ENCODE measurements at regions not wholly inside any gene's neighbourhood (a gene's known extent, or its start where the extent isn't known, plus 50 kb on each side); places are given as distances from the start of the nearest gene placed in this dataset.

DNA sequence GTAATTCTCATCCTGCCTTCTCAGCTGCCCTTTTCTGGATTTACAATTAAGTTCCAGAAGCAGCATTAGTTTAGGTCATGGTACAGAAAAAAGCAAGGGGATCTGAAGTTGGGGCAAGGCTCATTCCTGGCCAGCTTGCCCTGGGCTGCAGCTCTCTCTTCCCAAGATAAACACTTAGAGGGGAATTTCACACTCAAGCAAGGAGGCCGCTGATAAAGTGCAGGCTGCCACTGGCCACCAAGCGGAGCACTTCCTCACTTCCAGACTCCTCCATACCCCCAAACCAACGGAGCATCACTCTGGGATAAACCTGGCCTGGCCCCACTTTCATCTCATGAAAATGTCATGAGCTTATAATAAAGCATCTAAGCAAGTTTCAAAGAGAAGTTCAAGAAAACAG is 445.5 kb upstream of the MKI67 start:
- TF ChIP-seq, protein P1, sequence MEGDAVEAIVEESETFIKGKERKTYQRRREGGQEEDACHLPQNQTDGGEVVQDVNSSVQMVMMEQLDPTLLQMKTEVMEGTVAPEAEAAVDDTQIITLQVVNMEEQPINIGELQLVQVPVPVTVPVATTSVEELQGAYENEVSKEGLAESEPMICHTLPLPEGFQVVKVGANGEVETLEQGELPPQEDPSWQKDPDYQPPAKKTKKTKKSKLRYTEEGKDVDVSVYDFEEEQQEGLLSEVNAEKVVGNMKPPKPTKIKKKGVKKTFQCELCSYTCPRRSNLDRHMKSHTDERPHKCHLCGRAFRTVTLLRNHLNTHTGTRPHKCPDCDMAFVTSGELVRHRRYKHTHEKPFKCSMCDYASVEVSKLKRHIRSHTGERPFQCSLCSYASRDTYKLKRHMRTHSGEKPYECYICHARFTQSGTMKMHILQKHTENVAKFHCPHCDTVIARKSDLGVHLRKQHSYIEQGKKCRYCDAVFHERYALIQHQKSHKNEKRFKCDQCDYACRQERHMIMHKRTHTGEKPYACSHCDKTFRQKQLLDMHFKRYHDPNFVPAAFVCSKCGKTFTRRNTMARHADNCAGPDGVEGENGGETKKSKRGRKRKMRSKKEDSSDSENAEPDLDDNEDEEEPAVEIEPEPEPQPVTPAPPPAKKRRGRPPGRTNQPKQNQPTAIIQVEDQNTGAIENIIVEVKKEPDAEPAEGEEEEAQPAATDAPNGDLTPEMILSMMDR (IDR thresholded peaks at IDR 0.05; ENCODE audit: extremely low read depth, missing control alignments), result no peak
- DNase-seq (ENCODE audit: low spot score), result no peak

GRCh38 chr10:128572696-128573095 is 446.5 kb upstream of the MKI67 start:
- TF ChIP-seq, protein P1 (IDR thresholded peaks at IDR 0.05; ENCODE audit: extremely low read depth, missing control alignments), result no peak
- DNase-seq (ENCODE audit: low spot score), result no peak

GRCh38 chr10:128573281-128573845 is 447.1 kb upstream of the MKI67 start:
- TF ChIP-seq, protein P1 (IDR thresholded peaks at IDR 0.05; ENCODE audit: extremely low read depth, missing control alignments), result no peak
- DNase-seq (ENCODE audit: low spot score), result no peak

DNA sequence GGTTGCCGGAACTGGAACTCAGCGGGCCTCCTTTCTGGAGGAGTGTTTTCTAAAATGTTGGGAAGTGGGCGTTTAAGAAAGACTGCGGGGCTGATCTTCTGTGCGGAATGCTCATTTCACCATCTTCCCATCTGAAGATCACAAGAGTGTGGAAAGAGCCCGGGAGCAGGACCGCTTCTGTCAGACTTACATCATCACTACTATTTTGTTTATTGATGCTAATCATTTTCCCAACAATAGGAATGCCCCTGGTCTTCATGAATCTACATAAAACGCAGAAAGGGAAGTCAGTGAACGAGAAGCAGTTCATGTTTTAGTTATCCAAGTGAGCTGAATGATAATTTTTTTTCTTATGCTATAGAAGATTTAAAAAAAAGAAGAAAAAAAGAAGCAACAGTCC is 447.8 kb upstream of the MKI67 start:
- TF ChIP-seq, protein P1 (IDR thresholded peaks at IDR 0.05; ENCODE audit: extremely low read depth, missing control alignments), result no peak
- no peak for DNase-seq (ENCODE audit: low spot score)

DNA sequence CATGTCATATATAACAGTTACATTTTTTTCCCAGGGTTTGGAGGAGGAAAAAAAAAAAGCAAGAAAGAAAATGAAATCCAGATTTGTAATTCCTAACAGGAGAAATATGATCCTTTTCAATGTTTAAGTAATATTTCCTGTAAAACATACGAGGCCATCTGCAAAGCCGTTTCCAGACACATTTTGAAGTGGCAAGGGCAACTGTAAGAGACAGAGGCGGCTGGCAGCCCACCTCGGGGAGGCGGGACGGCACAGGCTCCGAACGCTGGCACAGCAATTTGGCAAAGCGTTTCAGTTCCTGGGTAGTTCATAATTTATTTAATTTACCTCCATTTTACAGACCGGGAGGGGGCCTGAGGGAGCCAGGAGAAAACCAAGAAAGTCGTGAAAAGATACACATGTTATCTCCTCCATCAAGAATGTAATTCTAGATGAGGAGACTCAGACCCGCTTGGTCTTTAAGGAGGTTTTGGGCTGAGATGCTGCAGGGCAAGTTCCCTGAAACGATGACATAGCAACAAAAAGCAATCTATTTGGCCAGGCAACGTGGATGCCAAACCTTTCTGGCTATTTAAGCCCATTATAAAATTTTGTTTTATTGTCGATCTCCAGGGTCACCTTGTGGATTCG is 448.5 kb upstream of the MKI67 start:
- DNase-seq (ENCODE audit: low spot score), result no peak
- TF ChIP-seq, protein P1 (IDR thresholded peaks at IDR 0.05; ENCODE audit: extremely low read depth, missing control alignments), result no peak

- DNase-seq (ENCODE audit: low spot score), result no peak
- TF ChIP-seq, protein P1 (IDR thresholded peaks at IDR 0.05; ENCODE audit: extremely low read depth, missing control alignments), result no peak
These were observed 449.5 kb upstream of the MKI67 start for GRCh38 chr10:128575761-128576160.

DNA sequence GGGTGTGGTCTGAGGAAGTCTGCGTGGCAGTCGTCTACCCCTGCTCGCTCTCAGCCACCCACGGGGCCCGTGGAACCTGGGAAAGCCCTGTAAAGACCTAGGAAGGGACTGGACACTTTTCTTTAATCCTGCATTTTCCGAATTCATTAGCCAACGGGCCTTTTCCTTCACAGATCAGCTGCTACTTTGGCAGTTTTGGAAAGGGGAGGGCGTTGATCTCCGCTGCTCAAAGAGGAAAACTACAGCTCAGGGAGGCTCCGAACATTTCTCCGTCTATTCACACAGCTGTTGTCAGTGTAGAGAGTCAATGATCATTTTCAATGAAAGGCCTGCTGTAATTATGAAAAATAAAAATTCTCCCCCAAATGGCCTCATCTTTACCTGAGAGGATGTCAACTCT is 450.1 kb upstream of the MKI67 start:
- TF ChIP-seq, protein P1 (IDR thresholded peaks at IDR 0.05; ENCODE audit: extremely low read depth, missing control alignments), result no peak
- DNase-seq (ENCODE audit: low spot score), result no peak
